Karpas-422 (cell line): ENCODE measurements at regions not wholly inside any gene's neighbourhood (a gene's known extent, or its start where the extent isn't known, plus 50 kb on each side); places are given as distances from the start of the nearest gene placed in this dataset.

Source experiments
- DNase-seq: peaks from one replicate; pipeline ENCODE4 v3.0.0-alpha.2; 2015
- H2AFZ ChIP-seq: fragments of 200-600 bp; sonication (generic); 2 replicates; pipeline ENCODE4 v1.6.1; 2014; ENCODE audit warnings: antibody characterized with exemption, low read length, mixed read lengths
- H3K27ac ChIP-seq: fragments of 200-600 bp; sonication (generic); 2 replicates; pipeline ENCODE4 v1.5.1; 2014; ENCODE audit warnings: mild to moderate bottlenecking, low read length, moderate library complexity
- H3K27me3 ChIP-seq: fragments of 200-600 bp; sonication (generic); 2 replicates; pipeline ENCODE4 v1.6.1; 2014; ENCODE audit warnings: low read length, mixed read lengths
- H3K36me3 ChIP-seq: fragments of 200-600 bp; sonication (generic); 2 replicates; pipeline ENCODE4 v1.6.1; 2014; ENCODE audit warnings: low read length, mixed read lengths; ENCODE audit not compliant: insufficient read depth
- H3K4me1 ChIP-seq: fragments of 200-600 bp; sonication (generic); 2 replicates; pipeline ENCODE4 v1.6.1; 2014; ENCODE audit warnings: mild to moderate bottlenecking, low read length, mixed read lengths
- H3K4me2 ChIP-seq: fragments of 200-600 bp; sonication (generic); 2 replicates; pipeline ENCODE4 v1.6.1; 2014; ENCODE audit warnings: low read length, low read depth, mild to moderate bottlenecking; ENCODE audit not compliant: poor library complexity, severe bottlenecking
- H3K4me3 ChIP-seq: fragments of 200-600 bp; sonication (generic); 2 replicates; pipeline ENCODE4 v1.5.1; 2014; ENCODE audit warnings: mild to moderate bottlenecking, antibody characterized with exemption, low read length, mixed read lengths
- H3K79me2 ChIP-seq: fragments of 200-600 bp; sonication (generic); 2 replicates; pipeline ENCODE4 v1.6.1; 2014; ENCODE audit warnings: mild to moderate bottlenecking, low read length, mixed read lengths
- H3K9ac ChIP-seq: fragments of 200-600 bp; sonication (generic); 2 replicates; pipeline ENCODE4 v1.6.0; 2014; ENCODE audit warnings: low read length
- H3K9me2 ChIP-seq: fragments of 200-600 bp; sonication (generic), shearing (Covaris generic); replicated peaks from 2 replicates; pipeline ENCODE4 v1.6.0; 2014; ENCODE audit warnings: mild to moderate bottlenecking, low read length, moderate library complexity; ENCODE audit not compliant: insufficient read depth
- H3K9me3 ChIP-seq: fragments of 300-700, 200-600 bp; sonication (generic); 2 replicates; pipeline ENCODE4 v1.6.1; 2014; ENCODE audit warnings: low read length, mixed read lengths
- H4K20me1 ChIP-seq: fragments of 200-600 bp; sonication (generic); 2 replicates; pipeline ENCODE4 v1.6.1; 2014; ENCODE audit warnings: mild to moderate bottlenecking, antibody characterized with exemption, low read length, low read depth; ENCODE audit not compliant: insufficient read depth

GRCh38 chr5:101091902-101092301 is 188.8 kb upstream of the ST8SIA4 start:
- Histone ChIP-seq H3K4me2 (no peak overlapping the region), H3K27me3 (no peaks in the 10 kb centered on the region), H3K79me2 (no peaks in the 10 kb centered on the region), H3K4me3 (no peak overlapping the region), H3K27ac (no peak overlapping the region), H2AFZ (no peak overlapping the region), H3K9ac (no peak overlapping the region), H3K36me3 (no peaks in the 10 kb centered on the region), H3K4me1 (no peaks in the 10 kb centered on the region), H3K9me2 (no peaks in the 10 kb centered on the region), H4K20me1 (no peaks in the 10 kb centered on the region), H3K9me3 (no peaks in the 10 kb centered on the region)
- DNase-seq: no peak

- Histone ChIP-seq H3K79me2 (no peaks in the 10 kb centered on the region), H3K27me3 (no peaks in the 10 kb centered on the region), H4K20me1 (no peaks in the 10 kb centered on the region), H2AFZ (no peak overlapping the region), H3K4me1 (no peaks in the 10 kb centered on the region), H3K9me2 (no peaks in the 10 kb centered on the region), H3K9ac (no peak overlapping the region), H3K36me3 (no peaks in the 10 kb centered on the region), H3K4me3 (no peak overlapping the region), H3K4me2 (no peak overlapping the region), H3K27ac (no peak overlapping the region), H3K9me3 (no peaks in the 10 kb centered on the region)
- no peak for DNase-seq
Observed at GRCh38 chr5:101084353-101084752, 181.3 kb upstream of the ST8SIA4 start.

- Histone ChIP-seq H3K9me2 (no peaks in the 10 kb centered on the region), H3K9me3 (no peaks in the 10 kb centered on the region), H3K9ac (no peak overlapping the region), H4K20me1 (no peaks in the 10 kb centered on the region), H3K4me2 (no peak overlapping the region), H3K27me3 (no peaks in the 10 kb centered on the region), H2AFZ (no peak overlapping the region), H3K36me3 (no peaks in the 10 kb centered on the region), H3K4me3 (no peak overlapping the region), H3K27ac (no peak overlapping the region), H3K79me2 (no peaks in the 10 kb centered on the region), H3K4me1 (no peaks in the 10 kb centered on the region)
- no peak for DNase-seq
Observed at GRCh38 chr5:101080462-101081240, 177.6 kb upstream of the ST8SIA4 start.

GRCh38 chr5:101068298-101068697 is 165.2 kb upstream of the ST8SIA4 start:
- H3K4me3 ChIP-seq: no peak overlapping the region
- no peaks in the 10 kb centered on the region for H3K27me3 ChIP-seq

GRCh38 chr5:101067429-101067828 is 164.3 kb upstream of the ST8SIA4 start:
- Histone ChIP-seq H3K4me3 (no peak overlapping the region), H4K20me1 (no peaks in the 10 kb centered on the region), H3K36me3 (no peaks in the 10 kb centered on the region), H2AFZ (no peak overlapping the region), H3K4me2 (no peak overlapping the region), H3K9me2 (no peaks in the 10 kb centered on the region), H3K9ac (no peak overlapping the region), H3K9me3 (peaks cover 10% of the 10 kb centered on the region; the same call in 1 of the 2 replicates), H3K79me2 (no peaks in the 10 kb centered on the region), H3K4me1 (no peaks in the 10 kb centered on the region), H3K27me3 (no peaks in the 10 kb centered on the region), H3K27ac (no peak overlapping the region)
- no peak for DNase-seq

More at GRCh38 chr5:101068298-101068697, 165.2 kb upstream of the ST8SIA4 start:
- no peaks in the 10 kb centered on the region for H3K9me2 ChIP-seq
- H3K4me1 ChIP-seq: no peaks in the 10 kb centered on the region
- H2AFZ ChIP-seq: no peak overlapping the region
- H3K79me2 ChIP-seq: no peaks in the 10 kb centered on the region
- H3K9me3 ChIP-seq: peaks cover 3% of the 10 kb centered on the region; the same call in 1 of the 2 replicates
- no peak overlapping the region for H3K9ac ChIP-seq
- H4K20me1 ChIP-seq: no peaks in the 10 kb centered on the region
- H3K4me2 ChIP-seq: no peak overlapping the region
- DNase-seq: no peak
- no peaks in the 10 kb centered on the region for H3K36me3 ChIP-seq
- H3K27ac ChIP-seq: no peak overlapping the region

- Histone ChIP-seq H3K27ac (no peak overlapping the region), H3K9ac (no peak overlapping the region), H3K4me1 (no peaks in the 10 kb centered on the region), H3K36me3 (no peaks in the 10 kb centered on the region), H3K4me2 (no peak overlapping the region), H2AFZ (no peak overlapping the region), H3K9me3 (peaks cover 10% of the 10 kb centered on the region; the same call in 1 of the 2 replicates), H3K79me2 (no peaks in the 10 kb centered on the region), H3K4me3 (no peak overlapping the region), H3K27me3 (no peaks in the 10 kb centered on the region), H3K9me2 (no peaks in the 10 kb centered on the region), H4K20me1 (no peaks in the 10 kb centered on the region)
- no peak for DNase-seq
Observed at GRCh38 chr5:101062902-101063301, 159.8 kb upstream of the ST8SIA4 start.

GRCh38 chr5:101047181-101047580 is 144.1 kb upstream of the ST8SIA4 start:
- Histone ChIP-seq H3K4me1 (no peaks in the 10 kb centered on the region), H3K9me3 (no peaks in the 10 kb centered on the region), H4K20me1 (no peaks in the 10 kb centered on the region), H3K27me3 (no peaks in the 10 kb centered on the region), H3K9me2 (no peaks in the 10 kb centered on the region), H3K36me3 (no peaks in the 10 kb centered on the region), H2AFZ (no peak overlapping the region), H3K79me2 (no peaks in the 10 kb centered on the region), H3K27ac (no peak overlapping the region), H3K4me2 (no peak overlapping the region), H3K9ac (no peak overlapping the region), H3K4me3 (no peak overlapping the region)
- peak; percentile 43 for DNase-seq

- H2AFZ ChIP-seq: no peak overlapping the region
- H3K27ac ChIP-seq: no peak overlapping the region
- H3K4me3 ChIP-seq: no peak overlapping the region
- H3K9me3 ChIP-seq: no peaks in the 10 kb centered on the region
- no peaks in the 10 kb centered on the region for H3K4me1 ChIP-seq
- H3K27me3 ChIP-seq: no peaks in the 10 kb centered on the region
- H3K9ac ChIP-seq: no peak overlapping the region
- no peaks in the 10 kb centered on the region for H3K79me2 ChIP-seq
- peak; percentile 51 for DNase-seq
- H3K36me3 ChIP-seq: no peaks in the 10 kb centered on the region
- no peak overlapping the region for H3K4me2 ChIP-seq
- no peaks in the 10 kb centered on the region for H3K9me2 ChIP-seq
- no peaks in the 10 kb centered on the region for H4K20me1 ChIP-seq
Observed at GRCh38 chr5:101045689-101046088, 142.6 kb upstream of the ST8SIA4 start.
